ENCODE measurements at regions not wholly inside any gene's neighbourhood (a gene's known extent, or its start where the extent isn't known, plus 50 kb on each side); places are given as distances from the start of the nearest gene placed in this dataset.

DNA sequence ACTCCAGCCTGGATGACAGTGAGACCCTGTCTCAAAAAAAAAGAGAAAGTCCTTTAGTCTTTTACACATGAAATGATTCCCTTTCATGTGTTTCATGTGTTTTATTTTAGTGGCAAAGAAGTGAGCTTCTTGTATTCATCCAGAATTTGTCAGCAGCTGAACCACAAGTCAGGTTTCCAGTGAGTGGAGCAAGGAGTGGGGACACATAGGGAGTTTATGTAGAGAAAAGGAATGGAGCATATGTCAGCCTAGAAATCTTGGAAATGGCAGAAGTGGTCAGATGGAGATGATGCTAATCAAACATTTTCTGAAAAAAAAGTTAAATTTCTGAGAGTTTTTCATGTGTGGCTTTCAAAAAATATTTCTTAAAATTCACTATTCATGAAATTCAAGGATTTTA lies 383.0 kb upstream of the GATB start:
- no peak for DNase-seq
- intact Hi-C loops (cut with DNase I, micrococcal nuclease) = no loop called here
- H3K4me1 ChIP-seq (ENCODE audit: low read depth) = no peaks in the 10 kb centered on the region
- H3K4me3 ChIP-seq = no peak overlapping the region
- ATAC-seq = no peak
- H3K9me3 ChIP-seq = peaks cover 20% of the 10 kb centered on the region
- TF ChIP-seq, protein P1, sequence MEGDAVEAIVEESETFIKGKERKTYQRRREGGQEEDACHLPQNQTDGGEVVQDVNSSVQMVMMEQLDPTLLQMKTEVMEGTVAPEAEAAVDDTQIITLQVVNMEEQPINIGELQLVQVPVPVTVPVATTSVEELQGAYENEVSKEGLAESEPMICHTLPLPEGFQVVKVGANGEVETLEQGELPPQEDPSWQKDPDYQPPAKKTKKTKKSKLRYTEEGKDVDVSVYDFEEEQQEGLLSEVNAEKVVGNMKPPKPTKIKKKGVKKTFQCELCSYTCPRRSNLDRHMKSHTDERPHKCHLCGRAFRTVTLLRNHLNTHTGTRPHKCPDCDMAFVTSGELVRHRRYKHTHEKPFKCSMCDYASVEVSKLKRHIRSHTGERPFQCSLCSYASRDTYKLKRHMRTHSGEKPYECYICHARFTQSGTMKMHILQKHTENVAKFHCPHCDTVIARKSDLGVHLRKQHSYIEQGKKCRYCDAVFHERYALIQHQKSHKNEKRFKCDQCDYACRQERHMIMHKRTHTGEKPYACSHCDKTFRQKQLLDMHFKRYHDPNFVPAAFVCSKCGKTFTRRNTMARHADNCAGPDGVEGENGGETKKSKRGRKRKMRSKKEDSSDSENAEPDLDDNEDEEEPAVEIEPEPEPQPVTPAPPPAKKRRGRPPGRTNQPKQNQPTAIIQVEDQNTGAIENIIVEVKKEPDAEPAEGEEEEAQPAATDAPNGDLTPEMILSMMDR (IDR thresholded peaks at IDR 0.05) = no peak
- no peaks in the 10 kb centered on the region for H3K36me3 ChIP-seq (ENCODE audit: low read depth)

DNA sequence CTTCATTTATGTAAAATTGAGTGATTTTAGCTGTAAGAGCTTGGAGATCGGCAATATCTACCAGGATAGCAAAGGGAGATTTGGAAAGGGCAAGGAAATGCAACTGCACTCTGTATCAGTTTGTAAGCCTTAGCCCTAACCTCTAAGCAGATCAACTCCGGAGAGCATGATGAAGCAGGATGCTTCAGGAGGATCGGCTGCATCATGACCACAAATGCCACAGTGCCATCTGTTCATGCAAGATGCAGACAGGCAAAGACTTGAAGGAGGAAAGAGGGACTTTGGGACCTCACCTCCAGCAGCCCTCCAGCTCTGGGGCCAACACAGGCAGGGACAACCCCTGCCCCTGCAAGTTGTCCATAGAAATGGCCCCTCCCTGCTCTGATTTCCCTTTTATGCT lies 377.6 kb upstream of the GATB start:
- no peak overlapping the region for H3K4me3 ChIP-seq
- DNase-seq = no peak
- H3K9me3 ChIP-seq = no peaks in the 10 kb centered on the region
- H3K4me1 ChIP-seq (ENCODE audit: low read depth) = no peaks in the 10 kb centered on the region
- intact Hi-C loops (cut with DNase I, micrococcal nuclease) = no loop called here
- TF ChIP-seq, protein P1 (IDR thresholded peaks at IDR 0.05) = no peak
- no peaks in the 10 kb centered on the region for H3K36me3 ChIP-seq (ENCODE audit: low read depth)
- no peak for ATAC-seq

DNA sequence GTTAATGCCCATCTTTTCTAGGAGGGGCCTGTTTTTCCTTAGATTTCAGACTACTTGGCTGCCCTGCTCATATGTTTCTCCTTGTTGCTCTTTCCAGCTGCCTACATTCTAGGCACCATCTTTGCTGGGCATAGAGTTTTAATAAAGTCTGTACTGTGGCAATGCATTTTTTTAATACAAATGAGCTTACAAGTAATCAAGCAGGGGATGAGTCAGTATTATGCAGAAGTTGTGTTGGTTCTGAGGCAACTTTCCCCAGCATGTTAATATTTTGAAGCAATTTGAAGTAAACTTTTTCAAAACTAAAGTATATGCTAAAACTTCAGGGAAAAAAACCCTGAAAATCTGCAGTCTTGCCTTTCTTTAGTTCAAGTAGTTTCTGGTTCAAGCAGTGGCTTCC lies 372.0 kb upstream of the GATB start:
- ATAC-seq (no peak), DNase-seq (no peak)
- H3K4me3 ChIP-seq = no peak overlapping the region
- no peaks in the 10 kb centered on the region for H3K4me1 ChIP-seq (ENCODE audit: low read depth)
- no peaks in the 10 kb centered on the region for H3K9me3 ChIP-seq
- intact Hi-C loops (cut with DNase I, micrococcal nuclease) = no loop called here
- no peaks in the 10 kb centered on the region for H3K36me3 ChIP-seq (ENCODE audit: low read depth)
- TF ChIP-seq, protein P1 (IDR thresholded peaks at IDR 0.05) = no peak

DNA sequence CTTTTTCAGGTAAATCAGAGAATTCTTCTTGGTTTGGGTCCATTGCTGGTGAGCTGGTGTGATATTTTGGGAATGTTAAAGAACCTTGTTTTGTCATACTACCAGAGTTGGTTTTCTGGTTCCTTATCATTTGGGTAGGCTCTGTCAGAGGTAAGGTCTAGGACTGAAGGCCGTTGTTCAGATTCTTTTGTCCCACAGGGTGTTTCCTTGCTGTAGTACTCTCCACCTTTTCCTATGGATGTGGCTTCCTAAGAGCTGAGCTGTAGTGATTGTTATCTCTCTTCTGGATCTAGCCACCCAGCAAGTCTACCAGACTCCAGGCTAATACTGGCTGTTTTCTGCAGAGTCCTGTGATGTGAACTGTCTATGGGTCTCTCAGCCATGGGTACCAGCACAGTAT lies 367.5 kb upstream of the GATB start:
- H3K4me3 ChIP-seq = no peak overlapping the region
- TF ChIP-seq, protein P1 (IDR thresholded peaks at IDR 0.05) = no peak
- DNase-seq (no peak), ATAC-seq (no peak)
- H3K36me3 ChIP-seq (ENCODE audit: low read depth) = no peaks in the 10 kb centered on the region
- H3K4me1 ChIP-seq (ENCODE audit: low read depth) = no peaks in the 10 kb centered on the region
- no peaks in the 10 kb centered on the region for H3K9me3 ChIP-seq
- intact Hi-C loops (cut with DNase I, micrococcal nuclease) = no loop called here

DNA sequence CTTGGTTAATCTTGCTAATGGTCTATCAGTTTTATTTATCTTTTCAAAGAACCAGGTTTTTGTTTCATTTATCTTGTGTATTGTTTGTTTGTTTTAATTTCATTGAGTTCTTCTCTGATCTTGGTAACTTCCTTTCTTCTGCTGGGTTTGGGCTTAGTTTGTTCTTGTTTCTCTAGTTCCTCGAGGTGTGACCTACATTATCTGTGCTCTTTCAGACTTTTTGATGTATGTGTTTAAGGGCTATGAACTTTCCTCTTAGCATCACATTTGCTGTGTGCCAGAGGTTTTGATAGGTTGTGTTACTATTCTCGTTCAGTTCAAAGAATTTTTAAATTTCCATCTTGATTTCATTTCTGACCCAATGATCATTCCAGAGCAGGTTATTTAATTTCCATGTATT lies 365.4 kb upstream of the GATB start:
- no peak for DNase-seq
- no peak for ATAC-seq
- no peaks in the 10 kb centered on the region for H3K4me1 ChIP-seq (ENCODE audit: low read depth)
- H3K9me3 ChIP-seq = no peaks in the 10 kb centered on the region
- TF ChIP-seq, protein P1 (IDR thresholded peaks at IDR 0.05) = no peak
- H3K4me3 ChIP-seq = no peak overlapping the region
- intact Hi-C loops (cut with DNase I, micrococcal nuclease) = no loop called here
- no peaks in the 10 kb centered on the region for H3K36me3 ChIP-seq (ENCODE audit: low read depth)

DNA sequence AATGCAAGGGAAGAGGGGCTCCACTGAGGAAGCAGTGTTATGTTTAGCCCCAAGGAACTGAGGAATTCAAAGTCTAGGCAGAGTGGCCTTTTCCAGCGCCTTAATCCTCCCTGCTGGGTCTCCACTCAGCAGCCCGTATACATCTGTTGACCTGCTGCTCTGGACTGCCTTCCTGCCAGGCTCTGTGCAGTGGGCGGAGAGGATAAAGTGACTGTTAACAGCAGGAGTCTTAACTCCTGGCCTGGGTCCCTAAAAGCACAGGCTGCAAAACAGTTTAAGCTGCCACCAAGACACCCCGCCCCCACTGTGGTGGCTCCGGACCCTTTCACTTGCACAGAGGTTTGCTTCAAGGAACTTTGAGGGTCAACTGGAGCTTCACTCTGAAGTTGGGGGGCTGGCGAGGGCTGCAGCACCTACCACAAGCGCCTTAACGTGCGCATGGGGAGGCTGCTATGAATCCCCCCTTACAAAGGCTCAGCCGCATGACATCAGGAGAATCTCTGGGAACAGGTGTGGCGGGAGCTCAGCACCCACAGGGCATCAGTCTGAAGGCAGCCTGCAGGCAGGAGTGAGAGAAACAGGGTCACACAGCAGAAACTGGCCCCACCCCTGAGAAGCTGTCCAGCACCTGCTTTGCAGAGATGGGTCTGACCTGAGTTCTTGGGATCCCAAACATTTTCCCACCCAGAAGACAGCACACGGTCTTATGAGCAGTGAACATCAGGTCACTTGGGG lies 358.2 kb upstream of the GATB start:
- Histone ChIP-seq H3K4me3 (no peak overlapping the region), H3K4me1 (ENCODE audit: low read depth) (no peaks in the 10 kb centered on the region), H3K9me3 (no peaks in the 10 kb centered on the region), H3K36me3 (ENCODE audit: low read depth) (no peaks in the 10 kb centered on the region)
- DNase-seq (no peak), ATAC-seq (no peak)
- TF ChIP-seq, protein P1 (IDR thresholded peaks at IDR 0.05) = no peak
- intact Hi-C loops (cut with DNase I, micrococcal nuclease) = no loop called here
